Stomach (tissue), 4 donors: ENCODE measurements at regions not wholly inside any gene's neighbourhood (a gene's known extent, or its start where the extent isn't known, plus 50 kb on each side); places are given as distances from the start of the nearest gene placed in this dataset.

Experiments
- CTCF ChIP-seq, 7 experiments: fragments of 450-650 bp in 4 of 7; fragments of 200-600 bp in 3 of 7; sonication (generic) in 3 of 7; IDR thresholded peaks; one replicate each; pipeline ENCODE4 v1.5.1; 2016 to 2019; ENCODE audit warnings: antibody characterized with exemption in 7 of 7, control low read depth in 2 of 7, mild to moderate bottlenecking in 1 of 7
- EP300 ChIP-seq: sonication (generic); formaldehyde crosslinking; IDR thresholded peaks from one replicate; pipeline ENCODE4 v1.6.1; 2017; ENCODE audit warnings: antibody characterized with exemption
- POLR2A ChIP-seq, 4 donors: fragments of 450-650 bp; IDR thresholded peaks; one replicate each; pipeline ENCODE4 v1.6.1; 2016; ENCODE audit warnings: antibody characterized with exemption in 4 of 4, control low read depth in 2 of 4, mild to moderate bottlenecking in 1 of 4, moderate library complexity in 1 of 4
- POLR2AphosphoS5 ChIP-seq, 3 donors: sonication (generic); formaldehyde crosslinking; IDR thresholded peaks; one replicate each; pipeline ENCODE4 v1.6.1; 2016; ENCODE audit warnings: antibody characterized with exemption in 3 of 3

- TF ChIP-seq CTCF (IDR thresholded peaks at IDR 0.05): no peak
- no peak for TF ChIP-seq POLR2A (IDR thresholded peaks at IDR 0.05)
- TF ChIP-seq EP300: no peak
- no peak for TF ChIP-seq POLR2AphosphoS5 (IDR thresholded peaks at IDR 0.05)
Observed at GRCh38 chr1:215376544-215377264, 190.4 kb upstream of the KCTD3 start.
